MCF 10A (cell line): ENCODE measurements at regions not wholly inside any gene's neighbourhood (a gene's known extent, or its start where the extent isn't known, plus 50 kb on each side); places are given as distances from the start of the nearest gene placed in this dataset.

Experiments used
- BruUV-seq: library from RNA; stranded (reverse); fragments of 400-500 nt; replicated peaks from 2 replicates; lab custom pipeline; 2021; lab: Mats Ljungman, UMichigan
- CTCF ChIA-PET: fragments of 300-600 bp; sonication (Branson Sonifier 250); formaldehyde crosslinking; extraction: SDS; loops from one replicate; lab custom pipeline; 2021; ENCODE audit warnings: antibody characterized with exemption, inconsistent platforms; lab: Yijun Ruan, JAX
- POLR2A ChIA-PET: fragments of 300-600, 350-650 bp; sonication (Branson Sonifier 250); formaldehyde crosslinking; extraction: SDS; loops from one replicate; lab custom pipeline; 2020; ENCODE audit warnings: antibody characterized with exemption, inconsistent platforms; lab: Yijun Ruan, JAX
- DNase-seq: peaks from one replicate; pipeline ENCODE4 v3.0.0-alpha.2; 2018; ENCODE audit not compliant: unreplicated experiment
- H3K27ac Mint-ChIP-seq: one replicate; pipeline ENCODE4 v1.8.0; 2022; ENCODE audit warnings: mild to moderate bottlenecking, low read depth, mixed read lengths; ENCODE audit not compliant: unreplicated experiment
- H3K27me3 Mint-ChIP-seq: one replicate; pipeline ENCODE4 v1.8.0; 2022; ENCODE audit warnings: mixed read lengths; ENCODE audit not compliant: insufficient read depth, unreplicated experiment
- H3K36me3 Mint-ChIP-seq: one replicate; pipeline ENCODE4 v1.8.0; 2022; ENCODE audit warnings: mild to moderate bottlenecking, moderate library complexity, mixed read lengths; ENCODE audit not compliant: insufficient read depth, unreplicated experiment
- H3K4me1 Mint-ChIP-seq: one replicate; pipeline ENCODE4 v1.8.0; 2022; ENCODE audit warnings: mixed read lengths; ENCODE audit not compliant: insufficient read depth, unreplicated experiment
- H3K4me3 Mint-ChIP-seq: one replicate; pipeline ENCODE4 v1.8.0; 2022; ENCODE audit warnings: mild to moderate bottlenecking, moderate library complexity, mixed read lengths; ENCODE audit not compliant: unreplicated experiment
- H3K9me3 Mint-ChIP-seq: one replicate; pipeline ENCODE4 v1.8.0; 2022; ENCODE audit warnings: mixed read lengths; ENCODE audit not compliant: unreplicated experiment
- CTCF ChIP-seq: fragments of 200-600 bp; IDR thresholded peaks from one replicate; pipeline ENCODE4 v1.8.0; 2022; ENCODE audit warnings: antibody characterized with exemption, mild to moderate bottlenecking; ENCODE audit not compliant: unreplicated experiment
- intact Hi-C: fragments of 100-400 bp; cut with micrococcal nuclease; formaldehyde crosslinking; loops from 2 replicates; pipeline ENCODE4 v1.14.1; 2022

- Mint-ChIP-seq H3K27ac (no peak overlapping the region), H3K4me3 (no peak overlapping the region), H3K9me3 (no peaks in the 10 kb centered on the region), H3K4me1 (peaks cover 32% of the 10 kb centered on the region), H3K36me3 (no peaks in the 10 kb centered on the region), H3K27me3 (no peaks in the 10 kb centered on the region)
- intact Hi-C loops: no loop called here
- ChIA-PET CTCF (interaction anchor here (0.5 to 0.8 kb wide), 4 partner anchors 8 to 731 kb away, joined by 3 to 4 read pairs (median 3); no protein-coding TSS in a partner anchor), POLR2A (interaction anchor here (1.7 kb wide), 1 partner anchor 11 kb away, joined by 9 read pairs; no protein-coding TSS in a partner anchor)
- BruUV-seq: no TSS peak
- DNase-seq: no peak
- no peak for TF ChIP-seq CTCF
Observed at GRCh38 chr7:29619111-29619510, 55.5 kb downstream of the PRR15 start.

- DNase-seq: no peak
- POLR2A ChIA-PET: interaction anchor here (0.6 to 1.7 kb wide), 8 partner anchors 11 to 57 kb away, joined by 3 to 9 read pairs (median 5); no protein-coding TSS in a partner anchor
- no peak overlapping the region for H3K27ac Mint-ChIP-seq
- BruUV-seq: no TSS peak
- H3K36me3 Mint-ChIP-seq: no peaks in the 10 kb centered on the region
- CTCF ChIA-PET: interaction anchor here (0.5 to 4.0 kb wide), 8 partner anchors 10 to 730 kb away, joined by 3 to 18 read pairs (median 4); partner anchors contain the start of gene PRR15
- no peaks in the 10 kb centered on the region for H3K27me3 Mint-ChIP-seq
- peaks cover 31% of the 10 kb centered on the region for H3K4me1 Mint-ChIP-seq
- H3K9me3 Mint-ChIP-seq: no peaks in the 10 kb centered on the region
- intact Hi-C loops: loop anchor here (5.0 to 10.0 kb wide), 2 partner anchors 58 to 515 kb away; partner anchors contain the start of gene PRR15
- H3K4me3 Mint-ChIP-seq: no peak overlapping the region
- no peak for TF ChIP-seq CTCF
Observed at GRCh38 chr7:29619848-29620555, 56.4 kb downstream of the PRR15 start.

- H3K4me1 Mint-ChIP-seq: peaks cover 31% of the 10 kb centered on the region
- POLR2A ChIA-PET: interaction anchor here (0.6 to 1.7 kb wide), 8 partner anchors 11 to 58 kb away, joined by 3 to 9 read pairs (median 5); no protein-coding TSS in a partner anchor
- no peaks in the 10 kb centered on the region for H3K36me3 Mint-ChIP-seq
- no peak overlapping the region for H3K27ac Mint-ChIP-seq
- CTCF ChIA-PET: interaction anchor here (0.5 to 4.0 kb wide), 7 partner anchors 10 to 693 kb away, joined by 3 to 18 read pairs (median 5); partner anchors contain the start of gene PRR15
- no peak for TF ChIP-seq CTCF
- no peaks in the 10 kb centered on the region for H3K9me3 Mint-ChIP-seq
- intact Hi-C loops: loop anchor here (5.0 to 10.0 kb wide), 2 partner anchors 58 to 516 kb away; partner anchors contain the start of gene PRR15
- no peak for DNase-seq
- BruUV-seq: no TSS peak
- no peak overlapping the region for H3K4me3 Mint-ChIP-seq
- no peaks in the 10 kb centered on the region for H3K27me3 Mint-ChIP-seq
Observed at GRCh38 chr7:29620556-29620930, 56.9 kb downstream of the PRR15 start.
